ENCODE measurements at regions not wholly inside any gene's neighbourhood (a gene's known extent, or its start where the extent isn't known, plus 50 kb on each side); places are given as distances from the start of the nearest gene placed in this dataset.

- no peak overlapping the region for H3K4ac ChIP-seq (ENCODE audit: low read depth, low read length)
- H3K4me3 Mint-ChIP-seq = no peak overlapping the region
- H3K23ac ChIP-seq (ENCODE audit: insufficient read length, low read depth, low read length) = no peak overlapping the region
- H2BK5ac ChIP-seq (ENCODE audit: insufficient read length, low read length) = no peak overlapping the region
- H2AFZ ChIP-seq (ENCODE audit: low read length) = no peak overlapping the region
- no peak overlapping the region for H3K4me2 ChIP-seq (ENCODE audit: insufficient read depth, insufficient read length, low read length)
- peak overlapping the region in 1 of 3 experiments; percentile 9; a peak in 1 of 7 replicates for H3K27ac Mint-ChIP-seq
- no peaks in the 10 kb centered on the region for H3K23me2 ChIP-seq (ENCODE audit: insufficient read length, low read depth, low read length, poor library complexity, severe bottlenecking)
- H3K36me3 Mint-ChIP-seq (ENCODE audit: insufficient read depth in 1 of 3, low read depth in 3 of 3) = no peaks in the 10 kb centered on the region
- H3K56ac ChIP-seq (ENCODE audit: insufficient read length, low read depth, low read length) = no peak overlapping the region
- no peak overlapping the region for H4K8ac ChIP-seq (replicated peaks; ENCODE audit: insufficient read length, low read depth, low read length)
- no peak overlapping the region for H4K5ac ChIP-seq (ENCODE audit: insufficient read length, low read depth, low read length)
- H3K27me3 ChIP-seq (ENCODE audit: insufficient read depth, low read length) = no peaks in the 10 kb centered on the region; the same call in 1 of the 2 replicates
- no peak overlapping the region for H3K14ac ChIP-seq (ENCODE audit: insufficient read depth, low read length)
- no peaks in the 10 kb centered on the region for H3K79me1 ChIP-seq (ENCODE audit: insufficient read depth, low read depth, low read length, poor library complexity, severe bottlenecking)
- no peak overlapping the region for H2BK12ac ChIP-seq (ENCODE audit: insufficient read length, low read depth, low read length)
- no peak overlapping the region for H3T11ph ChIP-seq (ENCODE audit: low read length)
- H3K27me3 Mint-ChIP-seq (ENCODE audit: low read depth) = no peaks in the 10 kb centered on the region
- no peaks in the 10 kb centered on the region for H4K20me1 ChIP-seq (ENCODE audit: control insufficient read depth, insufficient read depth, insufficient read length)
- H3K27ac ChIP-seq (ENCODE audit: insufficient read length, low read depth, low read length) = no peak overlapping the region
- H2BK120ac ChIP-seq (ENCODE audit: low read depth, low read length, poor library complexity, severe bottlenecking) = no peak overlapping the region
- no CpG with 5 or more reads among the region's 3 CpGs for WGBS (ENCODE audit: extremely low coverage, insufficient read length, low lambda C conversion rate)
- H3K9me3 Mint-ChIP-seq = no peaks in the 10 kb centered on the region
- H3K9me3 ChIP-seq (ENCODE audit: control insufficient read depth, low read depth, low read length) = no peaks in the 10 kb centered on the region
- H2BK20ac ChIP-seq (ENCODE audit: low read depth, low read length, poor library complexity, severe bottlenecking) = no peak overlapping the region
- no peak for DNase-seq
- H4K91ac ChIP-seq (ENCODE audit: insufficient read length, low read depth, low read length) = no peak overlapping the region
- H2AK5ac ChIP-seq (ENCODE audit: insufficient read length, low read length) = no peak overlapping the region
- no peaks in the 10 kb centered on the region for H3K79me2 ChIP-seq (ENCODE audit: insufficient read depth, low read length)
- no peak overlapping the region for H3K18ac ChIP-seq (ENCODE audit: insufficient read length, low read depth, low read length)
- H3K4me1 Mint-ChIP-seq = peaks cover 25 to 28% of the 10 kb centered on the region in 2 experiments
- no peak overlapping the region for H2BK15ac ChIP-seq (ENCODE audit: low read depth, low read length)
- TF ChIP-seq CTCF (conservative IDR thresholded peaks at IDR 0.05) = no peak
- H3K4me1 ChIP-seq (ENCODE audit: insufficient read depth, low read length) = peaks cover 7% of the 10 kb centered on the region; the same call in 1 of the 2 replicates
- H3K9ac ChIP-seq (ENCODE audit: extremely low read depth, insufficient read length, low read length) = no peak overlapping the region
These were observed 978.4 kb upstream of the POU3F3 start for GRCh38 chr2:103875531-103875930.

Measured in H9 (cell line).